ENCODE measurements at regions not wholly inside any gene's neighbourhood (a gene's known extent, or its start where the extent isn't known, plus 50 kb on each side); places are given as distances from the start of the nearest gene placed in this dataset.
A peak's percentile ranks its signal among the peaks of the same experiment; 100 is the strongest.

- DNase-seq (ENCODE audit: low read depth) = no peak
- Histone ChIP-seq H3K4me3 (ENCODE audit: low read depth, low read length) (no peak overlapping the region), H3K27me3 (ENCODE audit: control insufficient read depth, insufficient read depth, low read length) (no peaks in the 10 kb centered on the region), H3K36me3 (ENCODE audit: control insufficient read depth, insufficient read depth, low read length) (no peaks in the 10 kb centered on the region)
- TF ChIP-seq, protein P1, sequence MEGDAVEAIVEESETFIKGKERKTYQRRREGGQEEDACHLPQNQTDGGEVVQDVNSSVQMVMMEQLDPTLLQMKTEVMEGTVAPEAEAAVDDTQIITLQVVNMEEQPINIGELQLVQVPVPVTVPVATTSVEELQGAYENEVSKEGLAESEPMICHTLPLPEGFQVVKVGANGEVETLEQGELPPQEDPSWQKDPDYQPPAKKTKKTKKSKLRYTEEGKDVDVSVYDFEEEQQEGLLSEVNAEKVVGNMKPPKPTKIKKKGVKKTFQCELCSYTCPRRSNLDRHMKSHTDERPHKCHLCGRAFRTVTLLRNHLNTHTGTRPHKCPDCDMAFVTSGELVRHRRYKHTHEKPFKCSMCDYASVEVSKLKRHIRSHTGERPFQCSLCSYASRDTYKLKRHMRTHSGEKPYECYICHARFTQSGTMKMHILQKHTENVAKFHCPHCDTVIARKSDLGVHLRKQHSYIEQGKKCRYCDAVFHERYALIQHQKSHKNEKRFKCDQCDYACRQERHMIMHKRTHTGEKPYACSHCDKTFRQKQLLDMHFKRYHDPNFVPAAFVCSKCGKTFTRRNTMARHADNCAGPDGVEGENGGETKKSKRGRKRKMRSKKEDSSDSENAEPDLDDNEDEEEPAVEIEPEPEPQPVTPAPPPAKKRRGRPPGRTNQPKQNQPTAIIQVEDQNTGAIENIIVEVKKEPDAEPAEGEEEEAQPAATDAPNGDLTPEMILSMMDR (IDR thresholded peaks at IDR 0.05; ENCODE audit: insufficient read depth, low read depth, low read length) = no peak
- CTCF ChIA-PET = no interaction called here
- POLR2A ChIA-PET = no interaction called here
Observed at GRCh38 chr2:61758159-61758558, 95.7 kb downstream of the FAM161A start.

GRCh38 chr2:61753512-61753911, 100.3 kb downstream of the FAM161A start:
- Histone ChIP-seq H3K36me3 (ENCODE audit: control insufficient read depth, insufficient read depth, low read length) (no peaks in the 10 kb centered on the region), H3K4me3 (ENCODE audit: low read depth, low read length) (no peak overlapping the region), H3K27me3 (ENCODE audit: control insufficient read depth, insufficient read depth, low read length) (no peaks in the 10 kb centered on the region)
- DNase-seq (ENCODE audit: low read depth) = no peak
- TF ChIP-seq, protein P1 (IDR thresholded peaks at IDR 0.05; ENCODE audit: insufficient read depth, low read depth, low read length) = no peak
- ChIA-PET POLR2A (no interaction called here), CTCF (no interaction called here)

- no peaks in the 10 kb centered on the region for H3K27me3 ChIP-seq (ENCODE audit: control insufficient read depth, insufficient read depth, low read length)
- POLR2A ChIA-PET = no interaction called here
- H3K4me3 ChIP-seq (ENCODE audit: low read depth, low read length) = no peak overlapping the region
- H3K36me3 ChIP-seq (ENCODE audit: control insufficient read depth, insufficient read depth, low read length) = no peaks in the 10 kb centered on the region
- peak; percentile 28 for DNase-seq (ENCODE audit: low read depth)
- TF ChIP-seq, protein P1 (IDR thresholded peaks at IDR 0.05; ENCODE audit: insufficient read depth, low read depth, low read length) = no peak
- CTCF ChIA-PET = interaction anchor here (1.1 kb wide), 1 partner anchor 217 kb away, joined by 3 read pairs; no protein-coding TSS in a partner anchor
Observed at GRCh38 chr2:61750624-61751023, 103.2 kb downstream of the FAM161A start.

DNA sequence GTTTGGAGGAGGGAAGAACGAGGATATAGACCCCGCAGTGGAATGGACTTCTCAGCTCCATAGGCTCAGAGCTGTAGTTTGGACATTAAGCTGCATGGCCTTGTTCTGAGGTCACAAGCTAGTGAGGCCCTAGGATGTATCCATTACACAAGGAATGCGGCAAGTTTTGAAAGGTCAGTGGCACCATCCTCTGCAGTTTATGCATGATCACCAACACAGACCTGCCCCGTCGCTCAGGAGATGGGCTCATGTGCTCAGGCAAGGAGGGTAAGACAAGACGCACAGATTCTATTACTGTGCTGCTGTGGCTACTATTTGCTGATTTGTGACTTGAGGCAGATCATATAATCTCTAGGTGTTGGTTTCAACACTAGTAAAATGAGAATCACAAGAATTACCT, 110.9 kb downstream of the FAM161A start:
- TF ChIP-seq, protein P1 (IDR thresholded peaks at IDR 0.05; ENCODE audit: insufficient read depth, low read depth, low read length) = no peak
- ChIA-PET POLR2A (no interaction called here), CTCF (interaction anchor here (0.7 kb wide), 1 partner anchor 13 kb away, joined by 3 read pairs; no protein-coding TSS in a partner anchor)
- no peak for DNase-seq (ENCODE audit: low read depth)
- H3K4me3 ChIP-seq (ENCODE audit: low read depth, low read length) = no peak overlapping the region
- no peaks in the 10 kb centered on the region; the same call in 1 of the 2 replicates for H3K27me3 ChIP-seq (ENCODE audit: control insufficient read depth, insufficient read depth, low read length)
- no peaks in the 10 kb centered on the region for H3K36me3 ChIP-seq (ENCODE audit: control insufficient read depth, insufficient read depth, low read length)

GRCh38 chr2:61737841-61738240, 116.0 kb downstream of the FAM161A start:
- Histone ChIP-seq H3K27me3 (ENCODE audit: control insufficient read depth, insufficient read depth, low read length) (no peaks in the 10 kb centered on the region; the same call in 1 of the 2 replicates), H3K36me3 (ENCODE audit: control insufficient read depth, insufficient read depth, low read length) (no peaks in the 10 kb centered on the region), H3K4me3 (ENCODE audit: low read depth, low read length) (no peak overlapping the region)
- no peak for DNase-seq (ENCODE audit: low read depth)
- TF ChIP-seq, protein P1 (IDR thresholded peaks at IDR 0.05; ENCODE audit: insufficient read depth, low read depth, low read length) = no peak
- POLR2A ChIA-PET = no interaction called here
- CTCF ChIA-PET = no interaction called here

Data from BJ (cell line).